Fibroblast of skin of left quadriceps (primary cell): ENCODE measurements at regions not wholly inside any gene's neighbourhood (a gene's known extent, or its start where the extent isn't known, plus 50 kb on each side); places are given as distances from the start of the nearest gene placed in this dataset.

ENCODE experiments used
- DNase-seq, 2 experiments: peaks; one replicate each; pipeline ENCODE4 v3.0.0-alpha.2; 2013; ENCODE audit warnings: low read depth in 2 of 2

GRCh38 chr6:23011615-23012014, 442.2 kb downstream of the HDGFL1 start:
- no peak for DNase-seq

DNA sequence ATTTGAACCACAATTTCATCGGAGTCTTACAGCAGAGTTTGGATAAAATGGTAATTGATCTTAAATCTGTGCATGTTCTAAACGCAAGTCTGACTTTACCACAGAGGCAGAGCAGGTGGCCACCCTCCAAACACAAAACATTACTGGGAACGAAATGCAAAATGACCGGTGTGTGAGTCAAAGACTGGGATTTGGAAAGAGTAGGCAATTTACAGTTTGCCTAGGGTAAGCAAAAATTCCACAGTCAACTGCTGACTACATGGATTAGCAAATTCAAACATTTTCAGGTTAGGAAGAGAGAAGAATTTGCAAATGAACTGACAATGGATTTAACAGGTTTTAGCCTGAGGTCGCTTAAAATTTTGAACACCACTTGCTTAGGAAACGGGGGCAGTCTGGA, 444.4 kb downstream of the HDGFL1 start:
- no peak for DNase-seq

DNA sequence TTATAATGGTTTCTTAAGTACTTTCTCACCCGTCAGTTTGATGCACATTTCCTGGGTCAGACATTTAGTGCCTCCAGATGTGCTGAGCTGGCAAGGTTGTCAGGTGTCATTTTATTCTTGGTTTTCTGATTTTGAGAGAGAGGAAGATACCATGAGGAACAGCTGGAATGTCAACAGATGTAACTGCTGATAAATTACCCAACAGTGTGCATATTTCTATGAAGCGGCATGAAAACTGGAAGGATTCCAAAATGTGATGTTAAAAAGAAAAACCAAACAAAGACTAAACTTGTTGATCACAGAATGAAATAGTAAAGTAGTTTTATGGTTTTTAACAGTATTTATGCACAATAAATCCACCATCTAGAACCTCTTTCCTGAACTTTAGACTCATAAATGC, 447.3 kb downstream of the HDGFL1 start:
- peak in 1 of 2 experiments; percentile 18 for DNase-seq

DNA sequence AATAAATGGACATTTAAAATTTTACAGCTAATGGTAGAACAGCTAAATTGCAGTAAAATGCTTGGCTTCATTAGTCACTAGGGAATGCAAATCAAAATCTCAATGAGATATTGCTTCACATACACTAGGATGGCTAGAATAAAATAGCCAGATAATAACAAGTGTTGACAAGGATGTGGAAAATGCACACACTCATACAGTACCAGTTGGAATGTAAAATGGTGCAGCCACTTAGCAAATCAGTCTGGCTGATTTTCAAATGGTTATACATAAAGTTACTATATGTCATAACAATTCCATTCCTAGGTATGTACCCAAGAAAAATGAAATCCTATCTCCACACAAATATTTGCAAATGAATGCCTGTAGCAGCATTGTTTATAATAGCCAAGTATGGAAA, 452.1 kb downstream of the HDGFL1 start:
- DNase-seq = no peak

GRCh38 chr6:23027281-23027680, 457.9 kb downstream of the HDGFL1 start:
- DNase-seq = no peak

DNA sequence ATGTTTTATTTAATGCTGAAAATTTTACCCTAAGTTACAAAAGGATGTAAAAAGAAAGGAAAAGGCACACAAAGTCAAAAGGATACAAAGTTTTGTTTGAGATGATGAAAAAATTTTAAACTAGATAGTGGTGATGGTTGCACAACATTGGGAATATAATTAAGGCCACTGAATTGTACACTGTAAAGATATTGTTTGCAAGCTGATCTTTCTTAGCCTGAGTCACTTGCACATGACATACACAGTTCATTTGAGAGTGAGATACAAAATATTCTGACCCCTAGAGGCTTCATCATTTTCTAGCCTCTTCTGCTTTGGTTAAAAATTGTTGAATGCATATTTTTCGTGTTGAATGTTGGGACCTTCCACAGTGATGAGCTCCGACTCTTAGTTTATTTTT, 462.6 kb downstream of the HDGFL1 start:
- DNase-seq = no peak

DNA sequence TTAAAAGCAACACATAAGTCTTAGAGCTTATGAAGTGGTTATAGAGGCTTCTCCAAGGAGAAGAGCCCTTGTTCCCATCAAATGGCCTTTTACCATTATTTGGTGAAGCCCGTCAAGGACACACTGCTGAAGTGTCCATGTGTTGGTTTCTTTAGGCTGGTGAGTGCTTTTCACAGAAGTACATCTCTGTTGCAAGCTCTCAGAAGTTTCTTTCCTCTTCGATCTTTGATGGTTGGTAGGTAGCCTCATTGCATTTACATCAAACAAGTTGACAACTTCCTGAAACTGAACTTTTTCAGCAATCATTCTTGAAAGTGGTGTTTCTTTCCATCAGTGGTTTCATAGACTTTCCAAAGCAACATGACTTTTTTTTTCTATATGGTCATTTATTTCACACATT, 465.6 kb downstream of the HDGFL1 start:
- no peak for DNase-seq

- DNase-seq = no peak
These were observed 467.1 kb downstream of the HDGFL1 start for GRCh38 chr6:23036406-23036983.

GRCh38 chr6:23040899-23041298, 471.5 kb downstream of the HDGFL1 start:
- DNase-seq = no peak

DNA sequence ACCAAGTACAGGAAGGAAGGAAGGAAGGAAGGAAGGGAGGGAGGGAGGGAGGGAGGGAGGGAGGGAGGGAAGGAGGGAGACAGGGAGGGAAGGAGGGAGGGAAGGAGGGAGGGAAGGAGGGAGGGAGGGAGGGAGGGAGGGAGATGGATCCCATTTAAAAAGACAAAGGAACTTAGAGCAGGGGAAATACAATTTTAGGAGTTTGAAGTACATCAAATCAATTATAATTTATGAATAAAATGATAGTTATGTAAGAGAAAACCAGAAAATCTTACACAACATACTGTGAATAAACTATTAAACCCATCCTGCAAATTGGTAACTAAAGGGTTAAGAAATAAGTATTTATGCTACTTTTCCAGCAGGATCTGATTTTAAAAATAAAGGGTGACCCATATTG, 475.9 kb downstream of the HDGFL1 start:
- DNase-seq = no peak

DNA sequence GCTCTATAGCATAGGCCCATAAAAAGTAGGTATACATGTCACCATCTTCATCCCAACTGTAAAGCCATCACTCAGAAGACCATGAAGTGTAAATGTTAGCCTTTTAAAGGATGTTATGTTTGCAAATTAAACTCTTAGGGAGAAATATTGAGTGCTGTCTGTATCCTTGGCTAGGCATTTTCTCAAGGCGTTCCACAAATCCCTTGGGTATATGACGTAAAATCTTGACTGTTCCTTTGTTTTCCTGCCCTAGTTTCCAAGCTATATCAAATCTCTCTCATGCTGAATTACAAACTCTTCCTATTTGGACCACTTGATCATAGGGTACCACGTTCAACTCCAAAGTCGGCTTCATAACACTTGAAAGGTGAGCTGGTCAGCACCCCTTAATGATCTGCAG, 486.2 kb downstream of the HDGFL1 start:
- no peak for DNase-seq

DNA sequence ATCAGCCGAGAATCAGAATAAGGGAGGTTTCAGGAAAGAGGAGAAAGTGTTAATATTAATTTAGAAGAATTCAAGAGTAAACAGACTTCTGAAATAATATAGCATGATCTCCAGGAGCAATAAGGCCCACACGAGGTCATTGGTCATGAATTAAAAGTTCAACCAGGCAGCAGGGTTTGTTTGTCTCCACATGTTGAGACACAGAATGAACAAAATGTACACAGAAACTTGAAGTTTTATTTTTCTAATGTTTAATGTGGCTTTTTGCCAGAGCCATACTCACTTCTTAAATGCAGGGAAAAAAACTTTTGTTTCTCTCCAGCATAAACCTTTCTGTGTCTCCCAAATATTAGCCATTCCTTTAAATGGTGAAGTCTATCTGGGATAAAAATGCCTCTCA, 504.5 kb downstream of the HDGFL1 start:
- DNase-seq = no peak

DNA sequence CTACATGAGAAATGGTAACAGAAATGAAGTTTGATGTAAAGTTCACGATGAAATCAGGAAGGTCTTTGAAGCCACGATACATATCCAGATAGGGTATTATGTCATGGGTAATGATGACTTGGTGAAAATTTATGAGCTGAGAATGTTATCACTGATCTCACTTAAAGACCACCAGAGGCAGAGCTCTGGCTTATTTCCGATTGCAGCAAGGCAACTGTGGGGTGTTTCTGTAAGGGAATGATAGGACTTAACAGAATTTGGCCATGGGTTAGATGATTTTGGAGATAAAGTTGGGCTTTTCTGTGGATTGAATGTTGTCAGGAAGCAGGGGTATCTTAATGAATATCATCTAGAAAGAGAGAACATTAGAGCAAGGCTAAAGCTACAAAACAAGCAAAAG, 508.4 kb downstream of the HDGFL1 start:
- DNase-seq = no peak

DNA sequence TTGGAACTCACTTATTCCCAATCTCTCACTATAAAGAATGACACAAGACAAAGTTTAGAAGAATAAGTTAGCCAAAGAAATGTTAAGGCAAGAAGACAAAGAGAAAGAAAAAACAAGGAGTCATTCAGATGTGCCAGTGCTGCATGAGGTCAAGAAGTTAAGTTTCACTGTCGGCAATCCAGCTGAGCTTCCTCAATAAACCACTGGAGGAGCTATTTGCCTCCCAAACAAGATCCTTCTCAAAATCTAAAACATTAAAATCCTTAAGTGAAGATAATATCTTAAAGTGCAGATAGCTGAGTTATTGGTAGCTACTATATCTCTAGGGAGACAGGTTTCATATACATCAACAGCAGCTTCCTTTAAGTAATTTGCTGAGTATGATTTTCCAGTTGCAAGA, 512.3 kb downstream of the HDGFL1 start:
- no peak for DNase-seq

DNA sequence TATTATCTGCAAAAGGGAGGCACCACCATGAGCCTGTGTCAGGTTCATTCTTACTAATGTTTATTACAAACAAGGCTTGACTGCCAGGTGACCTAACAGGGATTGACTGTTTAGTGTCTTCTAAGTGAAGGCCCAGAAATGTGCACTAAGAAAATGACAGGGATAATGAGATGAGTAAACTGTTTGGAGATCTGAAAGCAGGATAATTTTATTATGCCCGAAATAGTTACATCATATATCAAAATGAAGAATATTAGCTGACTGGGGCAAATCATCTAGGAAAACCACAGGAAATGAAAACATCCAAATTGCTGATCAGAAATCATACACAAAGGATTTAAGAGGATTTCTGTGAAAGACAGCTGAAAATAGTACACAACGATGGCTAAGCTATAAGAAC, 516.7 kb downstream of the HDGFL1 start:
- no peak for DNase-seq

DNA sequence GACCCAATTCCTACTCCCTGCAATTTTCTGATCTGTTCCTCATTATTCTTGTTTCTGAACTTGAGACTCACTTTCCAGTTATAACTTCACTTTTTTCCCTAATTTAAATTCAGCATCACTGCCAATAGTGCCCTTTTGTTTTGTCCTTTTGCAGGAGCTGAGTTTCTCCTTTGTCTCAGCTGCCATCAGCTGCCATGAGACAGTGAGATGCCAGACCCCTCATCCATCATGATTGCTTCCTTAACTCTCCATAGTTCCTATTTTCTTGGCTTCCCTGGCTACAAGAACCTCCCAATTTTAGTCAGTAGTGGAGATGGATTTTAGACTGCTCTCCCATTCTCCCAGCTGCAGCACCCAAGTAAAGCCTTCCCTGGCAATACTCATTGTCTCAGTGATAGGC, 518.1 kb downstream of the HDGFL1 start:
- no peak for DNase-seq

GRCh38 chr6:23088761-23089160, 519.4 kb downstream of the HDGFL1 start:
- DNase-seq = no peak

DNA sequence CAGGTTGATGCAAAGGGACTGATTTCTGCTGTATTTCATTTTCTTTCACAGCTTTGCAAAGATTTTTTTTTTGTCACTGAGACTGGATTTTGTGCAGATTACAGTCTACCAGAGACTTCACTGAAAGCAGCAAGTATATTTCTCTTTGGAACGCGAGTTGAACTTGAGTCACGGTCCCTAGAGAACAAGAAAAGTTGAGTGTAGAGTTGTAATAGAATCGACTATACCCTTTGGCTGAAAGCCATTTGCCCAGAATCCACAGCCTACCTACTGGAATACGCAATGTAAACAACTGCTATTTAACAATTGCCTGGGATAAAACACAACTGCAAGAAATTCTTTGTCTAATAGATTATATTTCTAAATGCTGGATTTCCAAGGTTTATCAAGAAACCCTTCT, 520.6 kb downstream of the HDGFL1 start:
- no peak for DNase-seq

- peak; percentile 55 to 57 for DNase-seq
These were observed 522.4 kb downstream of the HDGFL1 start for GRCh38 chr6:23091795-23092194.

DNA sequence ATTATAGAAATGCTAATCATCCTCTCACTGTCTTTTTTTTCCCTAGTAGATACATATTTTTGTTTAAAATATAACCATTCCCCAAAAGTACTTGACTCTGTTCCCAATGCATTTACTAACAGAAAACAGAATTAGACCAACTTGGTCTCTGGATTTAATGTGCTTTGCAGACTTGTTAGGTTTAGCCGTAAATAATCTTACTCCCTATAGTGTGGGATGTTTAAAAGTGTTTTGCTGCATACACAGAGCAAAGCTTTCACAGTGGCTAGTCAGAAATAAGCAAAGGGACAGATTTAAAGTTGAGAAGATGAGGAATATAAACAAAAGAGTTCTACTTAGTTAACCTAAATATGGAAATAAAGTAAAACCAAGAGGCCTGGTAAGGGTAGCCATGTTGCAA, 527.5 kb downstream of the HDGFL1 start:
- no peak for DNase-seq

GRCh38 chr6:23097566-23097965, 528.2 kb downstream of the HDGFL1 start:
- peak in 1 of 2 experiments; percentile 7 for DNase-seq

- DNase-seq = peak; percentile 87
These were observed 537.6 kb downstream of the HDGFL1 start for GRCh38 chr6:23106951-23107350.

DNA sequence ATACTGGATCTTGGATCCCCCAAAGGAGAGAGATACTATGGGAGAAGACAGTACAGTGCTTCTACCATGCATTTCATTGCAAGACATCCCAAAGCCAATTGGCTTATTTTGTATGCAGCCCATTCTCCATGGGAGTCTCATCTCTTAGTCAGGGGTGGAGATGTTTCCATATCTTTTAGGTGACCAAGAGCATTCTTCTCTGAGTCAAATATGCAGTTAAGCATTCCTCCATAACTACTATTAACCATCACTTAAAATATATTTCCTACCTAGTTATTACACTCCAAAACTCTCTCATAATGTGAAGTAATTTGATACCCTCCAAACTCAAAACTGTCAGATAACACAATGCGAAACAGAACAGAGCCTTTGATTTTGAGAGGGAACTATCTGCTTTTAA, 542.6 kb downstream of the HDGFL1 start:
- peak; percentile 46 to 49 for DNase-seq

GRCh38 chr6:23114812-23115504, 545.6 kb downstream of the HDGFL1 start:
- DNase-seq = no peak
